Neural cell (in vitro differentiated cells): ENCODE measurements at regions not wholly inside any gene's neighbourhood (a gene's known extent, or its start where the extent isn't known, plus 50 kb on each side); places are given as distances from the start of the nearest gene placed in this dataset.

Experiments
- H2AFZ ChIP-seq: fragments of 200-600, 300-800 bp; sonication (generic), shearing (Covaris generic); 2 replicates; pipeline ENCODE4 v1.6.0; 2014; ENCODE audit warnings: low read depth, mild to moderate bottlenecking, antibody characterized with exemption, low read length, moderate library complexity
- H3F3A ChIP-seq: fragments of 200-600 bp; shearing (Covaris generic); 2 replicates; pipeline ENCODE4 v1.6.1; 2016; ENCODE audit warnings: mild to moderate bottlenecking, moderate library complexity, mixed read lengths, antibody characterized with exemption, low read length; ENCODE audit not compliant: insufficient read depth, poor library complexity, severe bottlenecking
- H3K27ac ChIP-seq: fragments of 200-600, 300-800 bp; sonication (generic), shearing (Covaris generic); 2 replicates; pipeline ENCODE4 v1.5.1; 2014; ENCODE audit warnings: mild to moderate bottlenecking, low read length, moderate library complexity
- H3K27me3 ChIP-seq: fragments of 300-800, 200-600 bp; sonication (generic), shearing (Covaris generic); 2 replicates; pipeline ENCODE4 v1.6.0; 2014; ENCODE audit warnings: mild to moderate bottlenecking, low read depth, low read length, moderate library complexity; ENCODE audit not compliant: insufficient read depth
- H3K36me3 ChIP-seq: fragments of 300-800, 200-600 bp; sonication (generic), shearing (Covaris generic); 2 replicates; pipeline ENCODE4 v1.5.1; 2014; ENCODE audit warnings: mild to moderate bottlenecking, antibody characterized with exemption, low read length, moderate library complexity; ENCODE audit not compliant: insufficient read depth
- H3K4me2 ChIP-seq: fragments of 300-800, 200-600 bp; sonication (generic), shearing (Covaris generic); 2 replicates; pipeline ENCODE4 v1.6.0; 2014; ENCODE audit warnings: mild to moderate bottlenecking, low read length
- H3K4me3 ChIP-seq: fragments of 300-800, 200-600 bp; sonication (generic), shearing (Covaris generic); 2 replicates; pipeline ENCODE4 v1.5.1; 2014; ENCODE audit warnings: mild to moderate bottlenecking, low read length, moderate library complexity
- H3K79me2 ChIP-seq: fragments of 200-600 bp; shearing (Covaris generic); replicated peaks from 2 replicates; pipeline ENCODE4 v1.6.0; 2014; ENCODE audit warnings: mild to moderate bottlenecking, low read length, moderate library complexity; ENCODE audit not compliant: insufficient read depth
- H3K9ac ChIP-seq: fragments of 300-800, 200-600 bp; sonication (generic), shearing (Covaris generic); 2 replicates; pipeline ENCODE4 v1.6.1; 2016; ENCODE audit warnings: mild to moderate bottlenecking, low read length, mixed read lengths
- H3K9me2 ChIP-seq: fragments of 200-600 bp; shearing (Covaris generic); 2 replicates; pipeline ENCODE4 v1.6.1; 2016; ENCODE audit warnings: mild to moderate bottlenecking, low read length, mixed read lengths; ENCODE audit not compliant: insufficient read depth
- H3K9me3 ChIP-seq: fragments of 200-600, 300-800 bp; sonication (generic), shearing (Covaris generic); 2 replicates; pipeline ENCODE4 v1.6.1; 2016; ENCODE audit warnings: mild to moderate bottlenecking, mixed run types, low read length, moderate library complexity, mixed read lengths
- H4K20me1 ChIP-seq: fragments of 200-600 bp; shearing (Covaris generic); 2 replicates; pipeline ENCODE4 v1.6.1; 2016; ENCODE audit warnings: mild to moderate bottlenecking, mixed run types; ENCODE audit not compliant: insufficient read depth
- CTCF ChIP-seq: fragments of 450-650 bp; IDR thresholded peaks from 2 replicates; pipeline ENCODE4 v1.5.1; 2014; ENCODE audit warnings: antibody characterized with exemption, mild to moderate bottlenecking, moderate library complexity; ENCODE audit not compliant: poor library complexity, severe bottlenecking
- EP300 ChIP-seq: fragments of 450-650 bp; conservative IDR thresholded peaks from 2 replicates; pipeline ENCODE4 v1.6.1; 2014; ENCODE audit warnings: antibody characterized with exemption, mild to moderate bottlenecking, moderate library complexity; ENCODE audit not compliant: poor library complexity, severe bottlenecking
- EZH2 ChIP-seq: fragments of 200-600, 300-800 bp; shearing (Covaris generic), sonication (generic); IDR thresholded peaks from 2 replicates; pipeline ENCODE4 v1.6.1; 2014; ENCODE audit warnings: antibody characterized with exemption, low read length, borderline replicate concordance, mild to moderate bottlenecking; ENCODE audit not compliant: insufficient read depth, poor library complexity, severe bottlenecking
- MXI1 ChIP-seq: fragments of 450-650 bp; conservative IDR thresholded peaks from 2 replicates; pipeline ENCODE4 v1.6.1; 2014; ENCODE audit warnings: antibody characterized with exemption, mild to moderate bottlenecking; ENCODE audit not compliant: poor library complexity, severe bottlenecking
- POLR2AphosphoS5 ChIP-seq: IDR thresholded peaks from 2 replicates; pipeline ENCODE4 v1.6.1; 2012
- RAD21 ChIP-seq: fragments of 450-650 bp; conservative IDR thresholded peaks from 2 replicates; pipeline ENCODE4 v1.6.1; 2014; ENCODE audit warnings: antibody characterized with exemption, mild to moderate bottlenecking, moderate library complexity
- REST ChIP-seq: IDR thresholded peaks from 2 replicates; pipeline ENCODE4 v1.6.1; 2012; ENCODE audit warnings: borderline replicate concordance
- SMC3 ChIP-seq: fragments of 450-650 bp; conservative IDR thresholded peaks from 2 replicates; pipeline ENCODE4 v1.6.1; 2014; ENCODE audit warnings: antibody characterized with exemption, mild to moderate bottlenecking, moderate library complexity; ENCODE audit not compliant: poor library complexity
- TAF1 ChIP-seq: IDR thresholded peaks from 2 replicates; pipeline ENCODE4 v1.6.1; 2012; ENCODE audit warnings: low read depth

GRCh38 chr7:114864278-114864677 is 57.6 kb upstream of the MDFIC start:
- no peak overlapping the region for H3K4me3 ChIP-seq
- H3K9ac ChIP-seq: no peak overlapping the region
- no peak overlapping the region for H3K4me2 ChIP-seq
- H3K79me2 ChIP-seq: no peaks in the 10 kb centered on the region
- no peaks in the 10 kb centered on the region for H3K27me3 ChIP-seq
- peaks cover 4% of the 10 kb centered on the region for H3K9me3 ChIP-seq
- no peaks in the 10 kb centered on the region for H3K9me2 ChIP-seq
- no peak overlapping the region for H3K27ac ChIP-seq
- no peaks in the 10 kb centered on the region for H4K20me1 ChIP-seq
- no peaks in the 10 kb centered on the region for H3F3A ChIP-seq
- no peak overlapping the region for H2AFZ ChIP-seq
- TF ChIP-seq MXI1 (no peak), EP300 (no peak), CTCF (no peak), SMC3 (no peak), REST (no peak), POLR2AphosphoS5 (no peak), TAF1 (no peak), EZH2 (no peak), RAD21 (no peak)
- no peaks in the 10 kb centered on the region for H3K36me3 ChIP-seq

- Histone ChIP-seq H4K20me1 (no peaks in the 10 kb centered on the region), H3K9me3 (peaks cover 4% of the 10 kb centered on the region), H3K79me2 (no peaks in the 10 kb centered on the region), H3F3A (no peaks in the 10 kb centered on the region), H3K36me3 (no peaks in the 10 kb centered on the region), H3K4me2 (no peak overlapping the region), H2AFZ (no peak overlapping the region), H3K9ac (no peak overlapping the region), H3K9me2 (no peaks in the 10 kb centered on the region), H3K4me3 (no peak overlapping the region), H3K27me3 (no peaks in the 10 kb centered on the region), H3K27ac (no peak overlapping the region)
- TF ChIP-seq CTCF (no peak), SMC3 (no peak), REST (no peak), TAF1 (no peak), MXI1 (no peak)
Measured at GRCh38 chr7:114865564-114865963, 56.3 kb upstream of the MDFIC start.
